ENCODE measurements at regions not wholly inside any gene's neighbourhood (a gene's known extent, or its start where the extent isn't known, plus 50 kb on each side); places are given as distances from the start of the nearest gene placed in this dataset.

DNA sequence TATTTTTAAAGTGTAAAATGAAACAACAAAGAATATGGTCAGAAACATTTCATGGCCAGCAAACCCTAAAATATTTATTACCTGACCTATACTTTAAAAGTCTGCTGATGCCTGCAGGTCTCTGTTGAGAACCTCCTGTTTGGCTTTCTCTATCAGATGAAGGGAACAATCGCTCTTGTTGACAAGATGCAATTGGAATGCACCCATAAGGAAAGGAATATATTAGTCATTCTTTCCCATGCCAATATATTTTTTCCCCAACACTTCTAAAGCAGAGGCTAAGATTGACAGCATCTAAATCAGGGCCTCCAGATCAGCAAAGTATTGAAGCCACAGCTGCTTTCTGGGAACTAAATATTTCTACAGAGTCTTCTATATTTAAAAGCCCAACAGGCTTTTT is 897.8 kb downstream of the EPHA7 start:
- Histone ChIP-seq H3K9me3 (ENCODE audit: control insufficient read depth in 1 of 2, low read length in 2 of 2) (no peaks in the 10 kb centered on the region), H3K27me3 (ENCODE audit: insufficient read depth, low read length) (no peaks in the 10 kb centered on the region), H3K27ac (ENCODE audit: low read depth, low read length) (no peak overlapping the region), H3K4me3 (ENCODE audit: low read length in 2 of 2) (no peak overlapping the region), H3K4me1 (ENCODE audit: insufficient read depth, low read length) (no peaks in the 10 kb centered on the region), H3K36me3 (ENCODE audit: insufficient read depth, low read length) (no peaks in the 10 kb centered on the region)
- POLR2A ChIA-PET (ENCODE audit: partially characterized antibody), result no interaction called here
- no peaks in the 10 kb centered on the region for H3K36me3 Mint-ChIP-seq
- no peaks in the 10 kb centered on the region for H3K4me1 Mint-ChIP-seq
- intact Hi-C loops (cut with micrococcal nuclease), result no loop called here
- no peaks in the 10 kb centered on the region for H3K27me3 Mint-ChIP-seq
- no peak for DNase-seq
- no peak overlapping the region for H3K27ac Mint-ChIP-seq
- no peak overlapping the region for H3K4me3 Mint-ChIP-seq
- peaks cover 2 to 19% (median 7%) of the 10 kb centered on the region in 8 donors for H3K9me3 Mint-ChIP-seq
- CTCF ChIA-PET (ENCODE audit: partially characterized antibody), result no interaction called here

- ChIA-PET POLR2A (ENCODE audit: partially characterized antibody) (no interaction called here), CTCF (ENCODE audit: partially characterized antibody) (no interaction called here)
- no peaks in the 10 kb centered on the region for H3K27me3 ChIP-seq (ENCODE audit: insufficient read depth, low read length)
- no peaks in the 10 kb centered on the region for H3K4me1 ChIP-seq (ENCODE audit: insufficient read depth, low read length)
- Mint-ChIP-seq H3K27me3 (no peaks in the 10 kb centered on the region), H3K9me3 (peaks cover 2 to 38% (median 7%) of the 10 kb centered on the region in 8 donors), H3K27ac (no peak overlapping the region), H3K4me1 (no peaks in the 10 kb centered on the region), H3K4me3 (no peak overlapping the region), H3K36me3 (no peaks in the 10 kb centered on the region)
- H3K36me3 ChIP-seq (ENCODE audit: insufficient read depth, low read length), result no peaks in the 10 kb centered on the region
- H3K4me3 ChIP-seq (ENCODE audit: low read length in 2 of 2), result no peak overlapping the region
- peaks cover 0 to 3% of the 10 kb centered on the region in 2 donors for H3K9me3 ChIP-seq (ENCODE audit: control insufficient read depth in 1 of 2, low read length in 2 of 2)
- DNase-seq, result no peak
- intact Hi-C loops (cut with micrococcal nuclease), result no loop called here
- no peak overlapping the region for H3K27ac ChIP-seq (ENCODE audit: low read depth, low read length)
Measured at GRCh38 chr6:92510137-92510536, 909.2 kb downstream of the EPHA7 start.

DNA sequence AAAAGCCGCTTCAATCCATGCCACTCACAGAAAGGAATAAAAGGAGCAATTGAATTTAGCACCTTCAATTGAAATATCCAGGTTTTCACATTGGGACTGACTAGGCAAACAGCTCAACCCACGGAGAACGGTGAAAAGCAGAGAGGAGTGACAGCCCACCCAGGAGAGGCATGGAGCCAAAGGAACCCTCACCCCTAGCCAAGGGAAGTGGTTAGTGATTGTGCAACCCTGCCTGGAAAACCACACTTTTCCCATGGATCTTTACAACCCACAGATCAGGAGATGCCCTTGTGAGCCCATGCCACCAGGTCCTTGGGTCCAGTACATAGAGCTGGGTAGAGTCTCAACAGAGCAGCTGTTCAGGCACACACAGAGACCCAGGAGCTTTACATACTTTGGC is 911.8 kb downstream of the EPHA7 start:
- Histone ChIP-seq H3K27me3 (ENCODE audit: insufficient read depth, low read length) (no peaks in the 10 kb centered on the region), H3K4me3 (ENCODE audit: low read length in 2 of 2) (no peak overlapping the region), H3K4me1 (ENCODE audit: insufficient read depth, low read length) (no peaks in the 10 kb centered on the region), H3K36me3 (ENCODE audit: insufficient read depth, low read length) (no peaks in the 10 kb centered on the region), H3K27ac (ENCODE audit: low read depth, low read length) (no peak overlapping the region), H3K9me3 (ENCODE audit: control insufficient read depth in 1 of 2, low read length in 2 of 2) (no peaks in the 10 kb centered on the region)
- ChIA-PET POLR2A (ENCODE audit: partially characterized antibody) (no interaction called here), CTCF (ENCODE audit: partially characterized antibody) (no interaction called here)
- H3K27me3 Mint-ChIP-seq, result no peaks in the 10 kb centered on the region
- no peak overlapping the region for H3K27ac Mint-ChIP-seq
- intact Hi-C loops (cut with micrococcal nuclease), result no loop called here
- peaks cover 2 to 28% (median 8%) of the 10 kb centered on the region in 8 donors for H3K9me3 Mint-ChIP-seq
- H3K36me3 Mint-ChIP-seq, result no peaks in the 10 kb centered on the region
- no peaks in the 10 kb centered on the region for H3K4me1 Mint-ChIP-seq
- H3K4me3 Mint-ChIP-seq, result no peak overlapping the region
- no peak for DNase-seq

DNA sequence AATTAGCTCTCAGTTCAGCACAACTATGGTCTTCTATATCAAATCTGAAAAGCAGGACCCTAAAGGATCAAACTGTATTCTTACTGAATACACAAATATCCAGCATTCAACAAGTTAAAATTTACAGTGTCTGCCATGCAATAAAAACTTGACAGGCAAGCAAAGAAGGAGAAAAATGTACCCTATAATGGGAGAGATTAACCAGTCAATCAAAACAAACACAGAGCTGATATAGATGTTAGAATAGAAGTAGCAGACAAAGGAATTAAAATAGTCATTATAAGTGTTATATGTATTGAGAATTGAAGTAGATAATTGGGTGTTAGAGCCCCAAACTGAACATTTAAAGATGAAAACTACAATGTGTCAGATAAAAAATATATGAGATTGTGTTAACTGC is 914.9 kb downstream of the EPHA7 start:
- DNase-seq, result no peak
- Mint-ChIP-seq H3K4me3 (no peak overlapping the region), H3K9me3 (peaks cover 0 to 9% (median 6%) of the 10 kb centered on the region in 8 donors), H3K36me3 (no peaks in the 10 kb centered on the region), H3K4me1 (no peaks in the 10 kb centered on the region), H3K27ac (no peak overlapping the region), H3K27me3 (no peaks in the 10 kb centered on the region)
- no peak overlapping the region for H3K27ac ChIP-seq (ENCODE audit: low read depth, low read length)
- no peaks in the 10 kb centered on the region for H3K9me3 ChIP-seq (ENCODE audit: control insufficient read depth in 1 of 2, low read length in 2 of 2)
- intact Hi-C loops (cut with micrococcal nuclease), result no loop called here
- no peaks in the 10 kb centered on the region for H3K4me1 ChIP-seq (ENCODE audit: insufficient read depth, low read length)
- ChIA-PET POLR2A (ENCODE audit: partially characterized antibody) (no interaction called here), CTCF (ENCODE audit: partially characterized antibody) (no interaction called here)
- no peak overlapping the region for H3K4me3 ChIP-seq (ENCODE audit: low read length in 2 of 2)
- H3K36me3 ChIP-seq (ENCODE audit: insufficient read depth, low read length), result no peaks in the 10 kb centered on the region
- no peaks in the 10 kb centered on the region for H3K27me3 ChIP-seq (ENCODE audit: insufficient read depth, low read length)

DNA sequence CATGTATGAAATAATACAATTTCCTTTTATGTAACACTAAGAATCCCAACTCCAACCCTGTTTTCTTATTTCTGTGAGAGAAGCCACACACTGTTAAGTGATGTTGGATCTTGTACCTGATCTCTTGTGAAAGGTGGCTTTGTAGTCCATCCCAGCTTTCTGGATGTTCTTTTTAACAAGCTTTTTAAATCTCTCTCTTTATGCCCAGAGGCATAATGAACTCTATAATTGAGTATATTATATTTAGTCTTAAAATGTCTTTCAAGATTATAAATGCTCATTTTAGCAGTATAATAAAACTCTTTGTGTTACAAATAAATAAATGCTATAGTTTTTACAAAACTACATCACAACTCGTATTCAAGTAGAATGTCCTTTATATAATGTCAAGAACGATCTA is 922.1 kb downstream of the EPHA7 start:
- no peak overlapping the region for H3K4me3 ChIP-seq (ENCODE audit: low read length in 2 of 2)
- intact Hi-C loops (cut with micrococcal nuclease), result no loop called here
- no peaks in the 10 kb centered on the region for H3K27me3 Mint-ChIP-seq
- no peak overlapping the region for H3K27ac Mint-ChIP-seq
- no peaks in the 10 kb centered on the region for H3K4me1 Mint-ChIP-seq
- ChIA-PET POLR2A (ENCODE audit: partially characterized antibody) (no interaction called here), CTCF (ENCODE audit: partially characterized antibody) (no interaction called here)
- no peaks in the 10 kb centered on the region for H3K27me3 ChIP-seq (ENCODE audit: insufficient read depth, low read length)
- H3K9me3 ChIP-seq (ENCODE audit: control insufficient read depth in 1 of 2, low read length in 2 of 2), result no peaks in the 10 kb centered on the region
- no peak overlapping the region for H3K27ac ChIP-seq (ENCODE audit: low read depth, low read length)
- peaks cover 0 to 5% (median 3%) of the 10 kb centered on the region in 8 donors for H3K9me3 Mint-ChIP-seq
- no peak for DNase-seq
- H3K36me3 ChIP-seq (ENCODE audit: insufficient read depth, low read length), result no peaks in the 10 kb centered on the region
- no peak overlapping the region for H3K4me3 Mint-ChIP-seq
- H3K4me1 ChIP-seq (ENCODE audit: insufficient read depth, low read length), result no peaks in the 10 kb centered on the region
- H3K36me3 Mint-ChIP-seq, result no peaks in the 10 kb centered on the region

- Mint-ChIP-seq H3K9me3 (peaks cover 0 to 5% (median 3%) of the 10 kb centered on the region in 8 donors), H3K27ac (no peak overlapping the region), H3K36me3 (no peaks in the 10 kb centered on the region), H3K4me1 (no peaks in the 10 kb centered on the region), H3K4me3 (no peak overlapping the region), H3K27me3 (no peaks in the 10 kb centered on the region)
- Histone ChIP-seq H3K4me1 (ENCODE audit: insufficient read depth, low read length) (no peaks in the 10 kb centered on the region), H3K36me3 (ENCODE audit: insufficient read depth, low read length) (no peaks in the 10 kb centered on the region), H3K27me3 (ENCODE audit: insufficient read depth, low read length) (no peaks in the 10 kb centered on the region), H3K9me3 (ENCODE audit: control insufficient read depth in 1 of 2, low read length in 2 of 2) (no peaks in the 10 kb centered on the region), H3K4me3 (ENCODE audit: low read length in 2 of 2) (no peak overlapping the region), H3K27ac (ENCODE audit: low read depth, low read length) (no peak overlapping the region)
- intact Hi-C loops (cut with micrococcal nuclease), result no loop called here
- POLR2A ChIA-PET (ENCODE audit: partially characterized antibody), result no interaction called here
- no peak for DNase-seq
- CTCF ChIA-PET (ENCODE audit: partially characterized antibody), result no interaction called here
Measured at GRCh38 chr6:92496527-92496926, 922.8 kb downstream of the EPHA7 start.

DNA sequence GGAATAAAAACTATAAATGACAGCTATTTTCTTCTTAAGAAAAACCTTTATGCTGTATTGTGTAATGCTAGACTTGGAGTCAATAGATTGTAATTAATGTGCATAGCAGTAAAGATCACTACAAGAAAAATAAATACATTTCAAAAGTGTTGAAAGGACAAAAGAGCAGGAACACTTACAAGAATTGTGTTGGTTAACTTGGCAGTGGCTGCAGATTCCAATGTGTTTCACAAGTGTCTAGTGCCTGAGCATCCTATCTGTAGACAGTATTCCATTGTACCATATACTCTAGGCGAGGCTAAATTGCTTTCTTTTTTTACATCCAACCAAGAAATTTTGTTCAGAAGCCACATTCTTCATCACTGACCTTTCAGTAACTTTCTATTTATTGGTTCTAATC is 924.1 kb downstream of the EPHA7 start:
- Mint-ChIP-seq H3K4me1 (no peaks in the 10 kb centered on the region), H3K36me3 (no peaks in the 10 kb centered on the region), H3K27me3 (no peaks in the 10 kb centered on the region), H3K27ac (no peak overlapping the region), H3K9me3 (peaks cover 0 to 4% (median 0%) of the 10 kb centered on the region in 8 donors), H3K4me3 (no peak overlapping the region)
- no peaks in the 10 kb centered on the region for H3K9me3 ChIP-seq (ENCODE audit: control insufficient read depth in 1 of 2, low read length in 2 of 2)
- intact Hi-C loops (cut with micrococcal nuclease), result no loop called here
- H3K27ac ChIP-seq (ENCODE audit: low read depth, low read length), result no peak overlapping the region
- no peak for DNase-seq
- POLR2A ChIA-PET (ENCODE audit: partially characterized antibody), result no interaction called here
- no peaks in the 10 kb centered on the region for H3K4me1 ChIP-seq (ENCODE audit: insufficient read depth, low read length)
- H3K4me3 ChIP-seq (ENCODE audit: low read length in 2 of 2), result no peak overlapping the region
- no peaks in the 10 kb centered on the region for H3K36me3 ChIP-seq (ENCODE audit: insufficient read depth, low read length)
- CTCF ChIA-PET (ENCODE audit: partially characterized antibody), result no interaction called here
- H3K27me3 ChIP-seq (ENCODE audit: insufficient read depth, low read length), result no peaks in the 10 kb centered on the region

DNA sequence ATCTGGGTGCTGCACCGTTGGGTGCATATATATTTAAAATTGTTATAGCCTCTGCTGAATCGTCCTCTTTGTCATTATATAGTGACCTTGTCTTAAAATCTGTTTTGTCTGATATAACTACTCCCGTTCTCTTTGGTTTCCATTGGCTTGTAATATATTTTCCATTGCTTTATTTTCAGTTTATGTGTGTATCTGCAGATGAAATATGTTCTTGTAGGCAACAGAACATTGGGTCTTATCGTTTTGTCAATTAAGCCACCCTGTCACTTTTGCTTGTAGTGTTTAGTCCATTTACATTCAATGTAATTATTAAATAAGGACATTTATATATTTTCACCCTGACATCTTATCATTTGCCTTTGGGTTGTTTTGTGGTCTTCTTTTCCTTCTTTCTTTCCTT is 933.9 kb downstream of the EPHA7 start:
- no peak overlapping the region for H3K4me3 Mint-ChIP-seq
- intact Hi-C loops (cut with micrococcal nuclease), result no loop called here

More for the DNA sequence above, 933.9 kb downstream of the EPHA7 start:
- H3K36me3 ChIP-seq (ENCODE audit: insufficient read depth, low read length), result no peaks in the 10 kb centered on the region
- POLR2A ChIA-PET (ENCODE audit: partially characterized antibody), result no interaction called here
- H3K4me3 ChIP-seq (ENCODE audit: low read length in 2 of 2), result no peak overlapping the region
- H3K9me3 Mint-ChIP-seq, result peaks cover 0 to 11% (median 6%) of the 10 kb centered on the region in 8 donors
- no peaks in the 10 kb centered on the region for H3K4me1 ChIP-seq (ENCODE audit: insufficient read depth, low read length)
- no peaks in the 10 kb centered on the region for H3K27me3 ChIP-seq (ENCODE audit: insufficient read depth, low read length)
- DNase-seq, result no peak
- no peak overlapping the region for H3K27ac Mint-ChIP-seq
- H3K9me3 ChIP-seq (ENCODE audit: control insufficient read depth in 1 of 2, low read length in 2 of 2), result peaks cover 0 to 5% of the 10 kb centered on the region in 2 donors
- no peak overlapping the region for H3K27ac ChIP-seq (ENCODE audit: low read depth, low read length)
- no peaks in the 10 kb centered on the region for H3K4me1 Mint-ChIP-seq
- no peaks in the 10 kb centered on the region for H3K27me3 Mint-ChIP-seq
- H3K36me3 Mint-ChIP-seq, result no peaks in the 10 kb centered on the region
- CTCF ChIA-PET (ENCODE audit: partially characterized antibody), result no interaction called here
